PC-3 (cell line): ENCODE measurements at regions not wholly inside any gene's neighbourhood (a gene's known extent, or its start where the extent isn't known, plus 50 kb on each side); places are given as distances from the start of the nearest gene placed in this dataset.
A peak's percentile ranks its signal among the peaks of the same experiment; 100 is the strongest.

ENCODE experiments used
- ATAC-seq: fragments of 200-7000 bp; cut with Tn5 transposase; 2 replicates; pipeline ENCODE4 v1.9.1; 2020; ENCODE audit warnings: mild to moderate bottlenecking, moderate library complexity
- BruUV-seq: library from RNA; stranded (reverse); fragments of 400-500 nt; replicated peaks from 2 replicates; lab custom pipeline; 2021; lab: Mats Ljungman, UMichigan
- CTCF ChIA-PET: fragments of 300-600 bp; sonication (Branson Sonifier 250); formaldehyde crosslinking; loops from one replicate; lab custom pipeline; 2022; ENCODE audit warnings: antibody characterized with exemption; lab: Charles Lee
- POLR2A ChIA-PET: fragments of 300-600 bp; sonication (Branson Sonifier 250); formaldehyde crosslinking; loops from one replicate; lab custom pipeline; 2022; ENCODE audit warnings: antibody characterized with exemption; ENCODE audit not compliant: unreplicated experiment; lab: Charles Lee
- DNase-seq: peaks from one replicate; pipeline ENCODE4 v3.0.0-alpha.2; 2015
- H2AFZ ChIP-seq: fragments of 300-600 bp; sonication (generic); 2 replicates; pipeline ENCODE4 v1.6.0; 2016; ENCODE audit warnings: antibody characterized with exemption, low read length
- H3F3A ChIP-seq: fragments of 300-600 bp; sonication (generic); one replicate; pipeline ENCODE4 v1.6.0; 2017; ENCODE audit warnings: antibody characterized with exemption, low read length, control low read depth, mild to moderate bottlenecking; ENCODE audit not compliant: unreplicated experiment
- H3K27ac ChIP-seq: fragments of 300-600 bp; sonication (generic); 2 replicates; pipeline ENCODE4 v1.5.1; 2016; ENCODE audit warnings: mild to moderate bottlenecking, low read length
- H3K27me3 ChIP-seq: fragments of 300-600 bp; sonication (generic); 2 replicates; pipeline ENCODE4 v1.6.1; 2016; ENCODE audit warnings: low read length, mixed read lengths
- H3K36me3 ChIP-seq: fragments of 300-600 bp; sonication (generic); 2 replicates; pipeline ENCODE4 v1.6.1; 2016; ENCODE audit warnings: low read depth, mixed run types, low read length, mixed read lengths
- H3K4me1 ChIP-seq: fragments of 300-600 bp; sonication (generic); 2 replicates; pipeline ENCODE4 v1.5.1; 2016; ENCODE audit warnings: low read length; ENCODE audit not compliant: insufficient read depth
- H3K4me2 ChIP-seq: fragments of 300-600 bp; sonication (generic); 2 replicates; pipeline ENCODE4 v1.6.0; 2016; ENCODE audit warnings: low read length
- H3K4me3 ChIP-seq: fragments of 300-600 bp; sonication (generic); 2 replicates; pipeline ENCODE4 v1.5.1; 2016; ENCODE audit warnings: mild to moderate bottlenecking, low read length, mixed read lengths
- H3K79me2 ChIP-seq: fragments of 300-600 bp; sonication (generic); 2 replicates; pipeline ENCODE4 v1.6.1; 2017; ENCODE audit warnings: low read length, mixed read lengths
- H3K9ac ChIP-seq: fragments of 300-600 bp; sonication (generic); 2 replicates; pipeline ENCODE4 v1.6.0; 2016; ENCODE audit warnings: mild to moderate bottlenecking, low read length
- H3K9me2 ChIP-seq: fragments of 300-600 bp; sonication (generic); replicated peaks from 2 replicates; pipeline ENCODE4 v1.6.1; 2016; ENCODE audit warnings: mixed run types, low read length, mixed read lengths
- H3K9me3 ChIP-seq: fragments of 300-600 bp; sonication (generic); 2 replicates; pipeline ENCODE4 v1.6.1; 2016; ENCODE audit warnings: low read length, mixed read lengths
- H4K20me1 ChIP-seq: fragments of 300-600 bp; sonication (generic); 2 replicates; pipeline ENCODE4 v1.6.1; 2016; ENCODE audit warnings: low read length, mixed read lengths
- CTCF ChIP-seq: fragments of 300-600 bp; sonication (generic); conservative IDR thresholded peaks from 2 replicates; pipeline ENCODE4 v1.5.1; 2017; ENCODE audit warnings: antibody characterized with exemption, low read depth, mild to moderate bottlenecking, low read length
- EZH2 ChIP-seq: fragments of 300-600 bp; sonication (generic); IDR thresholded peaks from one replicate; pipeline ENCODE4 v1.6.1; 2017; ENCODE audit warnings: antibody characterized with exemption, mild to moderate bottlenecking, low read length; ENCODE audit not compliant: unreplicated experiment
- EZH2phosphoT487 ChIP-seq: fragments of 300-600 bp; sonication (generic); IDR thresholded peaks from 2 replicates; pipeline ENCODE4 v1.6.1; 2018; ENCODE audit warnings: mild to moderate bottlenecking, antibody characterized with exemption, low read length, borderline replicate concordance
- intact Hi-C: fragments of 100-400 bp; cut with micrococcal nuclease; formaldehyde crosslinking; loops from 2 replicates; pipeline ENCODE4 v1.9.0; 2023

- Histone ChIP-seq H3K4me2 (no peak overlapping the region), H3K27ac (no peak overlapping the region), H3K9me2 (no peaks in the 10 kb centered on the region), H3K9me3 (no peaks in the 10 kb centered on the region), H4K20me1 (no peaks in the 10 kb centered on the region), H3K79me2 (no peaks in the 10 kb centered on the region), H3K4me1 (peaks cover 20% of the 10 kb centered on the region), H3F3A (no peaks in the 10 kb centered on the region), H2AFZ (no peak overlapping the region), H3K27me3 (no peaks in the 10 kb centered on the region), H3K36me3 (no peaks in the 10 kb centered on the region), H3K9ac (no peak overlapping the region), H3K4me3 (no peak overlapping the region)
- intact Hi-C loops = loop anchor here (5.0 kb wide), 1 partner anchor 237 kb away; no protein-coding TSS in a partner anchor
- POLR2A ChIA-PET = no interaction called here
- no peak for TF ChIP-seq CTCF
- no peak for TF ChIP-seq EZH2phosphoT487
- no peak for TF ChIP-seq EZH2
- no TSS peak for BruUV-seq
- CTCF ChIA-PET = no interaction called here
- DNase-seq (peak; percentile 11), ATAC-seq (no peak)
These were observed 235.2 kb upstream of the IRF2BP2 start for GRCh38 chr1:234845097-234845660.

- CTCF ChIA-PET = interaction anchor here (0.6 kb wide), 1 partner anchor 345 kb away, joined by 3 read pairs; no protein-coding TSS in a partner anchor
- POLR2A ChIA-PET = no interaction called here
These were observed 234.6 kb upstream of the IRF2BP2 start for GRCh38 chr1:234844479-234845031.

More at GRCh38 chr1:234844479-234845031, 234.6 kb upstream of the IRF2BP2 start:
- Histone ChIP-seq H3K4me2 (no peak overlapping the region), H3K36me3 (no peaks in the 10 kb centered on the region), H3K9me3 (no peaks in the 10 kb centered on the region), H3K27me3 (no peaks in the 10 kb centered on the region), H3K79me2 (no peaks in the 10 kb centered on the region), H3K4me1 (peaks cover 14% of the 10 kb centered on the region), H3K9me2 (no peaks in the 10 kb centered on the region), H3K4me3 (no peak overlapping the region), H2AFZ (no peak overlapping the region), H3F3A (no peaks in the 10 kb centered on the region), H3K9ac (no peak overlapping the region), H3K27ac (no peak overlapping the region), H4K20me1 (no peaks in the 10 kb centered on the region)
- BruUV-seq = no TSS peak
- TF ChIP-seq EZH2phosphoT487 = no peak
- TF ChIP-seq EZH2 = no peak
- no peak for TF ChIP-seq CTCF
- intact Hi-C loops = loop anchor here (5.0 kb wide), 1 partner anchor 238 kb away; no protein-coding TSS in a partner anchor
- DNase-seq (no peak), ATAC-seq (no peak)
